ENCODE measurements at regions not wholly inside any gene's neighbourhood (a gene's known extent, or its start where the extent isn't known, plus 50 kb on each side); places are given as distances from the start of the nearest gene placed in this dataset.

- Histone ChIP-seq H3K9ac (no peak overlapping the region), H3K79me2 (ENCODE audit: insufficient read depth, low read depth) (no peaks in the 10 kb centered on the region), H3K4me2 (no peak overlapping the region), H3K27ac (no peak overlapping the region), H4K20me1 (ENCODE audit: insufficient read depth) (no peaks in the 10 kb centered on the region), H3K27me3 (ENCODE audit: insufficient read depth, low read depth) (no peaks in the 10 kb centered on the region), H3K4me1 (ENCODE audit: low read depth, poor library complexity, severe bottlenecking) (no peaks in the 10 kb centered on the region), H3K36me3 (ENCODE audit: insufficient read depth) (no peaks in the 10 kb centered on the region), H2AFZ (ENCODE audit: low read depth) (no peak overlapping the region), H3K4me3 (IDR thresholded peaks at IDR 0.05; ENCODE audit: insufficient read depth, low read depth, low read length) (no peak overlapping the region)
- TF ChIP-seq CTCF (conservative IDR thresholded peaks at IDR 0.05; ENCODE audit: low read depth, low read length): no peak
These were observed 92.2 kb upstream of the IL33 start for GRCh38 chr9:6123416-6123815.

DNA sequence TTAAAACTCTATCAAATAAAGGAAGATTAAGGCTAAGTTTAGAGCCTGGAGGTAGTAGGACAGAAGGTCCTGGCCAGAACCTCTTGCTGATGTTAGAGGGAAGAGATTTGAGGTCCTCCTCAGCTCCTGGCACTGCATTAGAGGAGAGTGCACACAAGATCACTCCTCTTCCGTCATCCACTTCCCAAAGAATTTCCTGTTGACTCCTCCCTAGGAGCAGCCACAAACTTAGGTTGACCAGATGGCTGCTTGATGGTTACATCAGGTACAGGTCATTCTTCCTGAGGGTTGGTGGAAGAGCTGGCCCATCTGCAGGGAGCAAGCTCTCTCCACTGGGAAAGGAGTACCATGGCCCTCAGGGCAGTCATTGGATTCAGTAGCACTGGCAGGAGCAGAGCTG lies 93.9 kb upstream of the IL33 start:
- H4K20me1 ChIP-seq (ENCODE audit: insufficient read depth): no peaks in the 10 kb centered on the region
- H3K27me3 ChIP-seq (ENCODE audit: insufficient read depth, low read depth): no peaks in the 10 kb centered on the region
- H3K4me2 ChIP-seq: no peak overlapping the region
- H2AFZ ChIP-seq (ENCODE audit: low read depth): no peak overlapping the region
- no peak for TF ChIP-seq CTCF (conservative IDR thresholded peaks at IDR 0.05; ENCODE audit: low read depth, low read length)
- H3K4me3 ChIP-seq (IDR thresholded peaks at IDR 0.05; ENCODE audit: insufficient read depth, low read depth, low read length): no peak overlapping the region
- no peak overlapping the region for H3K27ac ChIP-seq
- no peaks in the 10 kb centered on the region for H3K4me1 ChIP-seq (ENCODE audit: low read depth, poor library complexity, severe bottlenecking)
- H3K79me2 ChIP-seq (ENCODE audit: insufficient read depth, low read depth): no peaks in the 10 kb centered on the region
- H3K36me3 ChIP-seq (ENCODE audit: insufficient read depth): no peaks in the 10 kb centered on the region
- no peak overlapping the region for H3K9ac ChIP-seq

GRCh38 chr9:6114424-6114823 lies 99.0 kb upstream of the RANBP6 start:
- no peaks in the 10 kb centered on the region for H3K79me2 ChIP-seq (ENCODE audit: insufficient read depth, low read depth)
- no peak overlapping the region for H3K27ac ChIP-seq
- no peak overlapping the region for H3K9ac ChIP-seq
- H3K27me3 ChIP-seq (ENCODE audit: insufficient read depth, low read depth): no peaks in the 10 kb centered on the region
- peaks cover 17% of the 10 kb centered on the region for H3K4me1 ChIP-seq (ENCODE audit: low read depth, poor library complexity, severe bottlenecking)
- no peak overlapping the region for H3K4me2 ChIP-seq
- no peak overlapping the region for H3K4me3 ChIP-seq (IDR thresholded peaks at IDR 0.05; ENCODE audit: insufficient read depth, low read depth, low read length)
- no peaks in the 10 kb centered on the region for H4K20me1 ChIP-seq (ENCODE audit: insufficient read depth)
- no peak for TF ChIP-seq CTCF (conservative IDR thresholded peaks at IDR 0.05; ENCODE audit: low read depth, low read length)
- no peak overlapping the region for H2AFZ ChIP-seq (ENCODE audit: low read depth)
- H3K36me3 ChIP-seq (ENCODE audit: insufficient read depth): no peaks in the 10 kb centered on the region

DNA sequence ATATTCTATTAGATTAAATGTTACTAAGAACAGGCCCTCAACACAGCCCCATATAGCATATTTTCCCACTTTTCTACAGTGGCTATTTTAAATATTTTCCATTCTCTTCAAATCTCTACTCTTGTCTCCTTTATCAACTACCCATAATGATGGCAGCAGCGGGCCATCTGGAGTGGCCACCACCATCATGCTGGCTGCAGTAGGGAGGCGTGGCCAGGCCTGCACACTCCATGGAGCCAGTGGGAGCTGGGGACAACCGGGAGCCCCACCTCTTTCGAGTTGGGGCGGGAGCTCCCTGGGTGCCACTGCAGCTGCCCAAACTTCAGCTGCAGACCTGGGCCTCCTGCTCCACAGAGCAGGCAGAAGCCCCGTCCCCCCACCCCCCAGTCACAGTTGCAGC lies 98.4 kb upstream of the RANBP6 start:
- H3K36me3 ChIP-seq (ENCODE audit: insufficient read depth): no peaks in the 10 kb centered on the region
- H4K20me1 ChIP-seq (ENCODE audit: insufficient read depth): no peaks in the 10 kb centered on the region
- TF ChIP-seq CTCF (conservative IDR thresholded peaks at IDR 0.05; ENCODE audit: low read depth, low read length): no peak
- H2AFZ ChIP-seq (ENCODE audit: low read depth): no peak overlapping the region
- H3K79me2 ChIP-seq (ENCODE audit: insufficient read depth, low read depth): no peaks in the 10 kb centered on the region
- H3K9ac ChIP-seq: no peak overlapping the region
- H3K27me3 ChIP-seq (ENCODE audit: insufficient read depth, low read depth): no peaks in the 10 kb centered on the region
- no peak overlapping the region for H3K27ac ChIP-seq
- H3K4me2 ChIP-seq: no peak overlapping the region
- no peak overlapping the region for H3K4me3 ChIP-seq (IDR thresholded peaks at IDR 0.05; ENCODE audit: insufficient read depth, low read depth, low read length)
- peaks cover 23% of the 10 kb centered on the region for H3K4me1 ChIP-seq (ENCODE audit: low read depth, poor library complexity, severe bottlenecking)

DNA sequence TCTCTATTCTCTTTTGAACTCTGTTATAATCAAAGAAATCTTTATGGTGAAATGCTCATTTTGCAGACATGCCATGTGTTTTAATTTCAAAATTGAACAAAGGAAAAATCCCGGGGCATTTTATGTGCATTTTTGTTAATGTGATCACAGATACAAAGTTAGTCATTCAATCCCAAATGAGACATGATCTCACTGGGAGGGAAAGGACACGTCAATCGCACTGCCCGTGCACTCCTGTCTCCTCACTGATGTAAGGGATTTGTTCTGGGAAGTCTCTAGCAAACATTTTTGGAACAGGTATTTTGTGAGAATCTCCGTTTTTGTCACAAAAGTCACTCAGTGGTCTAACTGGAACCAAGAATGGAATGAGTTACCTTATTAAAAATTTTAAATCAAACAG lies 97.9 kb upstream of the RANBP6 start:
- TF ChIP-seq CTCF (conservative IDR thresholded peaks at IDR 0.05; ENCODE audit: low read depth, low read length): no peak
- Histone ChIP-seq H3K27me3 (ENCODE audit: insufficient read depth, low read depth) (no peaks in the 10 kb centered on the region), H3K36me3 (ENCODE audit: insufficient read depth) (no peaks in the 10 kb centered on the region), H3K9ac (no peak overlapping the region), H3K27ac (no peak overlapping the region), H2AFZ (ENCODE audit: low read depth) (no peak overlapping the region), H3K79me2 (ENCODE audit: insufficient read depth, low read depth) (no peaks in the 10 kb centered on the region), H3K4me2 (no peak overlapping the region), H3K4me3 (IDR thresholded peaks at IDR 0.05; ENCODE audit: insufficient read depth, low read depth, low read length) (no peak overlapping the region), H3K4me1 (ENCODE audit: low read depth, poor library complexity, severe bottlenecking) (peaks cover 28% of the 10 kb centered on the region), H4K20me1 (ENCODE audit: insufficient read depth) (no peaks in the 10 kb centered on the region)
